ENCODE measurements at regions not wholly inside any gene's neighbourhood (a gene's known extent, or its start where the extent isn't known, plus 50 kb on each side); places are given as distances from the start of the nearest gene placed in this dataset.

GRCh38 chr21:15520811-15521643, 208.8 kb upstream of the USP25 start:
- no peak for TF ChIP-seq POLR2AphosphoS5 (IDR thresholded peaks at IDR 0.05; ENCODE audit: low read depth)
- TF ChIP-seq REST (IDR thresholded peaks at IDR 0.05; ENCODE audit: unreplicated experiment), result no peak
- TF ChIP-seq CTCF (conservative IDR thresholded peaks at IDR 0.05; ENCODE audit: low read depth in 2 of 2), result peak; percentile 47 to 53
- no peak for TF ChIP-seq EZH2 (IDR thresholded peaks at IDR 0.05; ENCODE audit: low read depth, unreplicated experiment)
- no peak for TF ChIP-seq JUNB (IDR thresholded peaks at IDR 0.05; ENCODE audit: unreplicated experiment)
- TF ChIP-seq EZH2phosphoT487 (IDR thresholded peaks at IDR 0.05; ENCODE audit: unreplicated experiment), result no peak
- no peak for TF ChIP-seq ETS1 (IDR thresholded peaks at IDR 0.05)
- TF ChIP-seq NANOG (IDR thresholded peaks at IDR 0.05; ENCODE audit: borderline replicate concordance), result no peak
- TF ChIP-seq CREB1 (CRISPR knock-in tag; IDR thresholded peaks at IDR 0.05; ENCODE audit: low read depth), result no peak
- TF ChIP-seq STAT1 (IDR thresholded peaks at IDR 0.05; ENCODE audit: unreplicated experiment), result no peak
- TF ChIP-seq ZNF331 (CRISPR knock-in tag; IDR thresholded peaks at IDR 0.05; ENCODE audit: low read depth), result no peak
- no peak for TF ChIP-seq ZNF462 (CRISPR knock-in tag; IDR thresholded peaks at IDR 0.05)

Data from GM23338 (cell line).